PC-9 (cell line): ENCODE measurements at regions not wholly inside any gene's neighbourhood (a gene's known extent, or its start where the extent isn't known, plus 50 kb on each side); places are given as distances from the start of the nearest gene placed in this dataset.

Experiments
- BruUV-seq: library from RNA; stranded (reverse); fragments of 400-500 nt; replicated peaks from 2 replicates; lab custom pipeline; 2021; lab: Mats Ljungman, UMichigan
- CTCF ChIA-PET: fragments of 300-600 bp; sonication (Branson Sonifier 250); formaldehyde crosslinking; loops from one replicate; lab custom pipeline; 2022; ENCODE audit warnings: antibody characterized with exemption; lab: Charles Lee
- POLR2A ChIA-PET: fragments of 300-600 bp; sonication (Branson Sonifier 250); formaldehyde crosslinking; loops from one replicate; lab custom pipeline; 2022; ENCODE audit warnings: antibody characterized with exemption; ENCODE audit not compliant: unreplicated experiment; lab: Charles Lee
- DNase-seq, 2 experiments: peaks; one replicate each; pipeline versions ENCODE4 v3.0.0 to v3.0.0-alpha.2; 2015 to 2022; ENCODE audit warnings: mixed read lengths in 1 of 2
- H2AFZ ChIP-seq: fragments of 200-600 bp; sonication (generic); 2 replicates; pipeline ENCODE4 v1.8.1; 2017; ENCODE audit warnings: antibody characterized with exemption
- H3F3A ChIP-seq: fragments of 200-600 bp; sonication (generic); 2 replicates; pipeline ENCODE4 v1.8.1; 2017; ENCODE audit warnings: antibody characterized with exemption, mild to moderate bottlenecking, low read depth; ENCODE audit not compliant: insufficient read depth
- H3K27ac ChIP-seq: fragments of 200-600 bp; sonication (generic); 2 replicates; pipeline ENCODE4 v1.6.1; 2016; ENCODE audit warnings: mixed run types
- H3K27me3 ChIP-seq: fragments of 200-600 bp; sonication (generic); 2 replicates; pipeline ENCODE4 v1.6.1; 2016; ENCODE audit warnings: low read depth, mixed run types; ENCODE audit not compliant: insufficient read depth
- H3K36me3 ChIP-seq: fragments of 200-600 bp; sonication (generic); 2 replicates; pipeline ENCODE4 v1.6.1; 2016; ENCODE audit warnings: low read depth, mixed run types
- H3K4me1 ChIP-seq: fragments of 200-600 bp; sonication (generic); replicated peaks from 2 replicates; pipeline ENCODE4 v1.6.1; 2016; ENCODE audit warnings: mixed run types; ENCODE audit not compliant: insufficient read depth
- H3K4me2 ChIP-seq: fragments of 200-600 bp; sonication (generic); 2 replicates; pipeline ENCODE4 v1.6.1; 2017; ENCODE audit warnings: mixed run types
- H3K4me3 ChIP-seq: fragments of 200-600 bp; sonication (generic); 2 replicates; pipeline ENCODE4 v1.6.1; 2016; ENCODE audit warnings: mixed run types
- H3K79me2 ChIP-seq: fragments of 200-600 bp; sonication (generic); 2 replicates; pipeline ENCODE4 v1.6.1; 2017; ENCODE audit warnings: low read depth, mixed run types
- H3K9me2 ChIP-seq: fragments of 200-600 bp; sonication (generic); 2 replicates; pipeline ENCODE4 v1.8.1; 2017; ENCODE audit warnings: mild to moderate bottlenecking; ENCODE audit not compliant: insufficient read depth
- H3K9me3 ChIP-seq: fragments of 200-600 bp; sonication (generic); 2 replicates; pipeline ENCODE4 v1.8.1; 2016; ENCODE audit warnings: low read depth; ENCODE audit not compliant: insufficient read depth
- H4K20me1 ChIP-seq: fragments of 200-600 bp; sonication (generic); 2 replicates; pipeline ENCODE4 v1.8.1; 2017; ENCODE audit not compliant: insufficient read depth
- EZH2 ChIP-seq: fragments of 200-600 bp; sonication (generic); IDR thresholded peaks from 2 replicates; pipeline ENCODE4 v1.8.0; 2017; ENCODE audit warnings: antibody characterized with exemption, low read depth
- intact Hi-C: fragments of 100-400 bp; cut with micrococcal nuclease; formaldehyde crosslinking; loops from one replicate; pipeline ENCODE4 v1.10.0; 2022; ENCODE audit not compliant: unreplicated experiment
- TF ChIP-seq, protein P1 (sequence below): fragments of 200-600 bp; sonication (generic); conservative IDR thresholded peaks from 2 replicates; pipeline ENCODE4 v1.6.1; 2017; ENCODE audit warnings: mixed run types, antibody characterized with exemption, mild to moderate bottlenecking, moderate library complexity

DNA sequence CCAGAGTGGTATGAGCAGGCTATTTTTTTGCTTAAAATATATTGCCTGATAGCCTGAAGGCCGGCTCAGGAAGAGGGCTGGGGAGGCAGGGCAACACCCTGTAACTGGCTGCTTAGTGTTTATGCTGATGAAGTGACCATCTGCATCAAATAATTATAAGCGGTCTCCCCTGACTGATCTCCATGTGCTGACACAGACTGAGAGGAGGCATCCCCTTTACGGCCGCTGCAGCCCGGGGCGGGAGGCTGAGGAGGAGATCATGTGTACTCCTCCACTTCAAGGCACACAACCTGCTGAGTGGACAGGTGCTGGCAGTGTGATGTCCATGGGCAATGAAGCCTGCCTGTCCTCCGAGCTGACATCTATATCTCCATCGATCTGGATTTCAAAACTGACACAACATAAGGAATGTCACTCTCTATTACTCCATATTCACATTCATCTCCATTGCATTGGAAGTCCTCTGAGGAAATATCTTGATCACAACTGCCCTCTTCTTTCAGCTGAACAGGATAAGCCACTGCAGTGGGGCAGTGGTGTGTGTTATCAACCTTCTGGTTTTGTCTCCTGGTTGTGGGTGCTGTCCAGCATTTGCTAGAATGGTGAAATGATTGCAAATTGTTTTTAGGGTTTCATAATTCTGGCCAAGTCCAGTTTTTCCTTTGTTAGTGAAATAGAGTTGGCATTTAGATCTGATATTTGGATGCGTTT is 143.5 kb downstream of the AQP4 start:
- H3F3A ChIP-seq: no peaks in the 10 kb centered on the region
- H3K4me3 ChIP-seq: no peak overlapping the region
- H3K27ac ChIP-seq: no peak overlapping the region
- H3K9me3 ChIP-seq: no peaks in the 10 kb centered on the region
- no peaks in the 10 kb centered on the region for H4K20me1 ChIP-seq
- POLR2A ChIA-PET: no interaction called here
- TF ChIP-seq, protein P1, sequence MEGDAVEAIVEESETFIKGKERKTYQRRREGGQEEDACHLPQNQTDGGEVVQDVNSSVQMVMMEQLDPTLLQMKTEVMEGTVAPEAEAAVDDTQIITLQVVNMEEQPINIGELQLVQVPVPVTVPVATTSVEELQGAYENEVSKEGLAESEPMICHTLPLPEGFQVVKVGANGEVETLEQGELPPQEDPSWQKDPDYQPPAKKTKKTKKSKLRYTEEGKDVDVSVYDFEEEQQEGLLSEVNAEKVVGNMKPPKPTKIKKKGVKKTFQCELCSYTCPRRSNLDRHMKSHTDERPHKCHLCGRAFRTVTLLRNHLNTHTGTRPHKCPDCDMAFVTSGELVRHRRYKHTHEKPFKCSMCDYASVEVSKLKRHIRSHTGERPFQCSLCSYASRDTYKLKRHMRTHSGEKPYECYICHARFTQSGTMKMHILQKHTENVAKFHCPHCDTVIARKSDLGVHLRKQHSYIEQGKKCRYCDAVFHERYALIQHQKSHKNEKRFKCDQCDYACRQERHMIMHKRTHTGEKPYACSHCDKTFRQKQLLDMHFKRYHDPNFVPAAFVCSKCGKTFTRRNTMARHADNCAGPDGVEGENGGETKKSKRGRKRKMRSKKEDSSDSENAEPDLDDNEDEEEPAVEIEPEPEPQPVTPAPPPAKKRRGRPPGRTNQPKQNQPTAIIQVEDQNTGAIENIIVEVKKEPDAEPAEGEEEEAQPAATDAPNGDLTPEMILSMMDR: no peak
- no peaks in the 10 kb centered on the region for H3K79me2 ChIP-seq
- DNase-seq: no peak
- intact Hi-C loops: no loop called here
- BruUV-seq: no TSS peak
- no peaks in the 10 kb centered on the region for H3K36me3 ChIP-seq
- no peak overlapping the region for H3K4me2 ChIP-seq
- CTCF ChIA-PET: no interaction called here
- no peaks in the 10 kb centered on the region for H3K27me3 ChIP-seq
- H2AFZ ChIP-seq: no peak overlapping the region
- no peaks in the 10 kb centered on the region for H3K4me1 ChIP-seq
- H3K9me2 ChIP-seq: no peaks in the 10 kb centered on the region

DNA sequence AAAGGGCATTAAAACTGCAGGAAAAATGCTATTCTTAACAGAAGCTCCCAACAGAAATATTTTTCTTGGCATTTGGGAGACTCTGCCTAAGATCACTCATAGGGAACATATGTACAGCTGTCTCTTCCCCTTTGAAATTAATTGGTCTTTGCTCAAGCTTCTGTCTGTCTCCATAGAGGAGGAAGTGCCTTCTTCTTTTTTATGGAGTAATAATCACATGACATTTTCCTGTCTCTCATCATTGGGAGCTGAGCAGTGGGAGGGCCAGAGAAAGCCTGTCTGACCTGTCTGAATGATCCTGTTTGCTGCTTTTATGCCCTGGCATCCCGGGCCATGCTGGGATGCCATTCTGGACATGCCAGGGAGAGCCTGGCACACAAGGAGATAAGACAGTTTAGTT is 145.6 kb downstream of the AQP4 start:
- H3K9me3 ChIP-seq: no peaks in the 10 kb centered on the region
- no peaks in the 10 kb centered on the region for H4K20me1 ChIP-seq
- no peaks in the 10 kb centered on the region for H3K9me2 ChIP-seq
- CTCF ChIA-PET: no interaction called here
- H3K4me3 ChIP-seq: no peak overlapping the region
- no peaks in the 10 kb centered on the region for H3K36me3 ChIP-seq
- no peaks in the 10 kb centered on the region for H3K27me3 ChIP-seq
- H3K79me2 ChIP-seq: no peaks in the 10 kb centered on the region
- no peak for DNase-seq
- TF ChIP-seq, protein P1: no peak
- no peak for TF ChIP-seq EZH2
- no TSS peak for BruUV-seq
- intact Hi-C loops: no loop called here
- no peak overlapping the region for H3K4me2 ChIP-seq
- no peak overlapping the region for H2AFZ ChIP-seq
- no peaks in the 10 kb centered on the region for H3F3A ChIP-seq
- H3K4me1 ChIP-seq: no peaks in the 10 kb centered on the region
- H3K27ac ChIP-seq: no peak overlapping the region
- POLR2A ChIA-PET: no interaction called here

DNA sequence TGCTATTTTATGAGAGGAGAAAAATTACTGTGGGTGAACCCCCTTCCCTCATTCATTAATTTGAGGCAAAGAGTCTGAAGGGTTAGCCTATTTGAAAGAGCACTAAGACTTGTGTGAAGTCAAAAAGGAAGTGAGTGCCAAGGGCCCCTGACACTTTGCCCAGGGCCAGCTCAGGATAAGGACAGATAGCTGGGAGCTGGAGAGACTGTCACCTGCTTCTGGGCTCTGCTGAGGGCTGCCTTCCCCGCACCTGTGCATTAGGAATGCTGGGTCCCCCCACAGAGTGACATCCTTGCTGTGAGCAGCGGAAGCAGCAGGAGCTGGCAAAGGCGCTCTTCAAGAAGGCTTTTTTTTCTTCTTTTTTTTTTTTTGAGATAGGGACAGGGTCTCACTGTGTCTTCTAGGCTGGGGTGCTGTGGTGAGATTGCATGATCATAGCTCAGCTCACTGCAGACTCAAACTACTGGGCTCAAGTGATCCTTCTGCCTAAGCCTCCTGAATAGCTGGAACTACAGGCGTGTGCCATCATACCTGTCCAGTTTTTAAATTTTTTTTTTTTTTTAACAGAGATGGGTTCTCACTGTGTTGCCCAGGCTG is 148.3 kb downstream of the AQP4 start:
- CTCF ChIA-PET: no interaction called here
- H3K4me2 ChIP-seq: no peak overlapping the region
- TF ChIP-seq, protein P1: no peak
- no peak for TF ChIP-seq EZH2
- no peaks in the 10 kb centered on the region for H3K79me2 ChIP-seq
- no peak overlapping the region for H2AFZ ChIP-seq
- no peak overlapping the region for H3K27ac ChIP-seq
- H3K36me3 ChIP-seq: no peaks in the 10 kb centered on the region
- no peaks in the 10 kb centered on the region for H3K4me1 ChIP-seq
- POLR2A ChIA-PET: no interaction called here
- H3K4me3 ChIP-seq: no peak overlapping the region
- no peaks in the 10 kb centered on the region for H3K9me3 ChIP-seq
- BruUV-seq: no TSS peak
- no peaks in the 10 kb centered on the region for H3K27me3 ChIP-seq
- intact Hi-C loops: no loop called here
- H3K9me2 ChIP-seq: no peaks in the 10 kb centered on the region
- no peaks in the 10 kb centered on the region for H3F3A ChIP-seq
- no peak for DNase-seq
- H4K20me1 ChIP-seq: no peaks in the 10 kb centered on the region
